Stimulated activated CD4-positive, alpha-beta T cell treated with anti-CD3 and anti-CD28 coated beads, Interleukin-12 subunit alpha, Interleukin-12 subunit beta, amount 100 ng/mL, for 24 hours (primary cell): ENCODE measurements at regions not wholly inside any gene's neighbourhood (a gene's known extent, or its start where the extent isn't known, plus 50 kb on each side); places are given as distances from the start of the nearest gene placed in this dataset.

Source experiments
- DNase-seq, 2 experiments: peaks; one replicate each; pipeline ENCODE4 v3.0.0-alpha.2; 2020; ENCODE audit warnings: low read depth in 2 of 2

- no peak for DNase-seq
These were observed 1270.2 kb upstream of the SORCS1 start for GRCh38 chr10:108434559-108435252.

DNA sequence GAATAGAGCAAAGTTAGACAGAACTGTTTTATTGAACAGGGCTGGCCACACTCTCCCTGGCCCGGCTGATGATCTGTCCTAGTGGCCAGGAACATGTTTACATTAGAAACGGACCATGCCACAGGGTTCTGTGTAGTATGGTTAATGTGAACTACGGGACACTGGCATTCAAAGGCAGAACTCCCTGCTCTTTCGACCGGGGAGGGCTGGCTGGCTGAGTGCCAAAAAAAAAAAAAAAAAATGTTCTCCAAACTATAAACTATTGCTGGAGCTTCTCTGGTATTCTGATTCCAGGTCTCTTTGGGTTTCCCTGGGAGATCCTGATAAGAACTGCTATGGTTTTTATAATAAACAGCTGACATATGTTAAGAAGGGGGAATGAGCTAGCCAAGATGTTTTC lies 1262.6 kb upstream of the SORCS1 start:
- no peak for DNase-seq

DNA sequence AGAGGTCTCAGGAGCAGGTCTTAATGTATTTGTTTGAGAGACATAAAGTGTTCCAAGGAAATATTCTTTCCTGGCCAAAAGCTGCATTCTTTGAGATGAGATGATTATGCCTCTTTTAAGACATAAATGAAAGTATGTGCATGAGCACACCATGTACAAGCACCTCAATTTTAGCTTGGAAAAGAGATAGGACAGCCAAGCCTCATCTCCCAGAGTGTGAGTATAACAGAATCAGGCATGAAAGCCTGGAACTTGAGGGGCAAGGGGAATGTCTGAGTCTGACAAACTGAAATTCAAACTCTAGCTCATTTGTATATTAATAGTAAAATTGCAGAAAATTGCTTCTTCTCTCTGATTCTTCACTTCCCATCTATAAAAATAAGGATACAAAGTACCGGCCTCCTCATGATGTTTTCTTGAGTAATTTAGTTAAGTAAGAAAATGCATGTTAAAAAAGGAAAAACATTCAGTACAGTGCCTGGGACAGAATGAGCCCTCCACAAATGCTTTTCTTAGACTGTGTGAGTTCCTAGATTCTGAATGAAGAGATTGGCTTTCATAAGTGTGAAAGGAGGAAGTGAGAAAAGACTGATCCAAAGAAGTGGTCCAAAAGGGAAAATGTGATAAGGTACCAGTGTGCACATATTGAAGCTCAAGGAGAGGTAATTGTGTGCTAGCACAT lies 1260.9 kb upstream of the SORCS1 start:
- no peak for DNase-seq

- DNase-seq: no peak
These were observed 1260.2 kb upstream of the SORCS1 start for GRCh38 chr10:108424656-108425055.

- DNase-seq: no peak
These were observed 1257.8 kb upstream of the SORCS1 start for GRCh38 chr10:108422286-108422685.

DNA sequence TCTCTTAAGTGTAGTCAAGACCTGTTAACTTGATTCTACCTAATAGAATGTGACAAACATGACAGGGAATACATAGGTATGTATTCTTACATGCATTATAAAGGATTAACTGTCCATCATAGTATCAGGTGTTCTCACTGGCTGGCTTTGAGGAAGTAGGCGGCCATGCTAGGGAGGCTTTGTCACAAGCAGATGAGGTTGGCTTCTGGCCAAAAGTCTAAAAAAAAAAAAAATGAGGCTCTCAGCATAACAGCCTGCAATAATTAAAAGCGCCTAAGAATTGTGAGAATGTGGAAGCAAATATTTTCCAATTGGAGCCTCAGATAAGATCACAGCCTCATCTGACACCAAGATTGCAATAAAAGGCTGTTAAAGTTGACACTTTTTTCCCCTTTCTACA lies 1256.8 kb upstream of the SORCS1 start:
- no peak for DNase-seq

GRCh38 chr10:108413954-108414353 lies 1249.4 kb upstream of the SORCS1 start:
- no peak for DNase-seq

DNA sequence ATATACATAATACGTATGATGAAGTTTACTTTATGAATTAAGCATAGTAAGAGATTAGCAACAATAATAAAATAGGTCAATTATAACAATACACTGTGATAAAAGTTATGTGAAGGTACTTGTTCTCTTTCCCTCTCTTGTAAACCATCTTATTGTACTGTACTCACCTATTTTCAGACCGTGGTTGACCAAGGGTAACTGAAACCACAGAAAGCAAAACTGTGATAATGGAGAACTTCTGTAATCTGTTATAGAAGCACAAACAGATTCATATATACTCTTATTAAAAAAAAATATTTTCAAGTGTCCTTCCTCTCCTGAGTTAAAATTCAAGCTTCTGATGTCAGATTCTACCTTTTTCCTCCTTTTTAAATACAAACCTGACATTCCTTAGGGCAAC lies 1247.8 kb upstream of the SORCS1 start:
- DNase-seq: no peak

DNA sequence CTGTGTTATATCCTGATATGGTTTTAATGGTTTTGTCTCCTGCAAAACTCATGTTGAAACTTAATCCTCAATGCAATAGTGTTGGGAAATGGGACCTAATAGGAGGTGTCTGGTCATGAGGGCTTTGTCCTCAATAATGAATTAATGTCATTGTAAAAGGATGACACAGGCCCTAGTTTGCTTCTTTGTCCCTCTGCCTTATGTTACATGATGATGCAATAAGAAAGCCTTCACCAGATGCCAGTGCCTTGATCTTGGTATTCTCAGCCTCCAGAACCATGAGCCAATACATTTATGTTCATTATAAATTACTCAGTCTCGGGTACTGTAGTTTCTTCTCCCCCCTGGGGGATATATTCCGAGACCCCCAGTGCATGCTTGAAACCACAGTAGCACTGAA lies 1247.4 kb upstream of the SORCS1 start:
- DNase-seq: no peak

DNA sequence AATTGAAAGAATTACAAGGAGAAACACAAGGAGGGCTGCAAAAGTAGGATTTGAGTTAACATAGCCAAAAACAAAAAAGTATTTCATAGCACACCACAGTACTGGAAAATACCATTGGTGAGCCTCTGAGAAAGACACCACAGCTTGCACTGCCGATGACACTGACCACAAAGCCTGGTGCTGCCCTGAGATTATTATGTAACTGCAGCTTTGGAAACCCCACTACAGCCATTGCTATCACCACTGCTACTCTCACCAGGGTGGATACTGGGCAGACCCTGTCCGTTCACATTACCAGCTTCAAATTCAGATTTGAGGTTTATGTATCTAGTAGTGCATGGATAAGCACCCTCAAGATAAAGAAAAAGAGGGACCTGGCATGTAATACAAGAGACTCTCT lies 1246.7 kb upstream of the SORCS1 start:
- DNase-seq: no peak

DNA sequence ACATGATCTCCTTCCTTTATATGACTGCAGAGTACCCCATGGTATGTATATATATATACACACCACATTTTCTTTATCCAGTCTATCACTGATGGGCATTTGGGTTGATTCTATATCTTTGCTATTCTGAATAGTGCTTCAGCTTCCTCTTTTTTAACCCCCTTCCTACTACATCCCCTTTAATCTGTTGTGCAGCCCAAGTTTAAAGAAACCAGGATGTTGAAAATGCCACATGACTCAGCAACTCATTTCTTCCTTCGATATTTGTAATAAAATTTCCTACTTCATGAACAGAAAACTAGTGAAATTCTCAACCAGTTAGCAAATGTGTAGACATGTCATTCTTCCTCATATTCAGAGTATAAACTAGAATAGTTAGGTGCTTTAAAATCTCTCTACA lies 1245.7 kb upstream of the SORCS1 start:
- DNase-seq: no peak

GRCh38 chr10:108409306-108409705 lies 1244.8 kb upstream of the SORCS1 start:
- no peak for DNase-seq

GRCh38 chr10:108404155-108404554 lies 1239.6 kb upstream of the SORCS1 start:
- DNase-seq: no peak

DNA sequence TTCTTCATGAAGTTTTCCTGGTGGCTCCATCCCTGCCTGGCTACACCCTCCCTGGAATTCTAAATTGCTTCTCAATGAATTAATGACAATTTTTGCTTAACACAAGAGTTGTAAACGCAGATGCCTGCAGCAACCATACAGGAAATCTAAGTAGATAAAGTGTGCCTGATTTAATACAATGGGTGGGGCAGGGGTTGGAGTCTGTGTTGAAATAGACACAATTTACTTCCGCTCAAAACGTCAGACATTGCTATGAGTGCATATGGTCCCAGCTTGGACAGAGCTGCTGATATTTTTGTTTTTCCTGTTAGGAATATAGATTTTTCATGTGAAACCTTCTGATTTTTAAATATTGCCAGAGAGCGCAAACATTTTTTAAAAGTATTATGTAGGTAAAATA lies 1235.0 kb upstream of the SORCS1 start:
- no peak for DNase-seq

GRCh38 chr10:108393089-108393488 lies 1228.6 kb upstream of the SORCS1 start:
- DNase-seq: no peak

- DNase-seq: no peak
These were observed 1227.8 kb upstream of the SORCS1 start for GRCh38 chr10:108392286-108392685.

DNA sequence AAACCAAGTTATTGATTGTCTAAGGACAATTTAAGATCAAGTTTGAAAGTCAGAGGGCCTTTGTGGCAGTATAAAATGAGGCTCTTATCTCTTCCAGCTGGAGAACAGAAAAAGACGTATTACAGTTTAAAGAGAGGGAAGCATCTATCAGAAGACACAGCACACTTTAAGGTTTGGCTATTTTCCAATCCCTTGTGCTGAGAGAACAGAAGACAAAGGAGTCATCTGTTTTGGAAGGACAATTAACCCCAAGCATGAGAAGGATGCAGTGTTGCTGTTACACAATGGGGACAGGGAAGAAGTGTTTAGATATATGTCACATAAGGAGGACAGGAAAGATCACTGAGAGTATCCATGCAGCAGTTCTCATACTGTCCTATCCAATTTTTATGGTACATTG lies 1224.2 kb upstream of the SORCS1 start:
- DNase-seq: no peak

GRCh38 chr10:108385963-108386362 lies 1221.5 kb upstream of the SORCS1 start:
- no peak for DNase-seq

DNA sequence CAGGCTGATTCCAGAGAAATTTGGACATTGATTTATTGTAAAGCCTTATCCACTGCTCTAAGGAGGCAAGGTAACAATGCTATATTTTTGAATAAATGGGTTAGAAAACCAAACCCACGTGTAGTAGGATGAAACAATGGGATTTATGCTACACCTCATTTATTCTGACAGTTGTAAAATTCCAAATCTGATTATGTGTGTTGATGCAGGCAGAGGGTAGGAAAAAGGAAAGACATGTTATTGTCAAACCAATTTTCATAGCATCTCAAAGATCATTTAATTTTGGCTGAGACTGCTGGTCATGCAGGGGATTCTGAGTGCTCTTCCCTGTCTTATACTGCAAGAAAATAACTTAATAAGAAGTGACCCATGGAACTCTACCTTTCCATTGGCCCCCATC lies 1219.9 kb upstream of the SORCS1 start:
- no peak for DNase-seq

DNA sequence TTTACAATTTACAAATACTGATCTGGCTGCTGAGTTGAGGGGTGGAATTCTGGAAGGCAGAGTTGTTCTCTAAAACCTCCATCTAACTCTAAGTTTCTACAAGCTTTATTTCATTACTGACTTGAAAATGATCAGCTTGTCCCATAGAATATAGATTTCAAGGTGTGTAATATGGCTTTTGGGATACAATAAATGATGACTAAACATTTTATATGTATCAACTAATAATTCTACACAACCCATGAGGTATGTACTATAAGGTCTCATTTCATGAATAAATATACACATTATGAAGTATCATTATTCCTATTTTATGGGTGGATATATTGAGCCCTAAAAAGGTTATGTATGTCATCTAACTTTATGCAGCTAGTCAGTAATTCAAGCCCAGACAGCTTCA lies 1214.3 kb upstream of the SORCS1 start:
- no peak for DNase-seq

DNA sequence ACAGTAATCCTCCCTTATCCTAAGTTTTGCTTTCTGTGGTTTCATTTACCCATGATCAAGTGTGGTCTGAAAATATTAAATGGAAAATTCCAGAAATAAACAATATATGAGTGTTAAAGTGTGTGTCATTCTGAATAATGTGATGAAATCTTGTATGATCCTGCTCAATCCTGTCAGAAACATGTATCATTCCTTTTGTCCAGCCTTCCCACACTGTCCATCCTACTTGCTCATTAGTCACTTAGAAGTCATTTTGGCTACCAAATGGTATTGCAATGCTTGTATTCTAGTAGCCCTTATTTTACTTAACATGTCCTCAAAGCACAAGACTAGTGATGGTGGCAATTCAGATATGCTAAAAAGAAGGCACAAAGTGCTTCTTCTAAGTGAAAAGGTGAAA lies 1211.2 kb upstream of the SORCS1 start:
- DNase-seq: no peak

- DNase-seq: no peak
These were observed 1210.5 kb upstream of the SORCS1 start for GRCh38 chr10:108374991-108375390.

GRCh38 chr10:108365541-108365940 lies 1201.0 kb upstream of the SORCS1 start:
- DNase-seq: no peak

DNA sequence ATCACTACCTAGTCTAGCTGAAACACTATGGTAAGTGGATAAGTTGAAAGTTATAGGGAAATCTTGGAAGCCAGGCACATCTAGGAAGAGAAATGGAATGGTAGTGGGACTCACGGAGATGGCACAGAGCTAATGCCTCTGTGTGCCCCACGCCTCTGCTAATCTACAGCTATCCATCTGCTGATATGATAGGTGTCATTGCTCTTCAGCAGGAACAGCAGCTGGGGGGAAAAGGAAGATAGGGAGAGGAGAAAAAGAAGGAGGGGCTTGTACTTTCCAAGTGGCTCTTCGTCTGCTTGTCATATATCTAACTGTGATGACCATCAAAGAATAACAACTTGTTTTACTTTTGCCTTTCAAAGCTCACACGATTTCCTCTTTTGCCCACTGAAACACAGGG lies 1199.1 kb upstream of the SORCS1 start:
- DNase-seq: no peak
